ENCODE measurements at regions not wholly inside any gene's neighbourhood (a gene's known extent, or its start where the extent isn't known, plus 50 kb on each side); places are given as distances from the start of the nearest gene placed in this dataset.

- CTCF ChIA-PET (ENCODE audit: unreplicated experiment): interaction anchor here (1.2 kb wide), 1 partner anchor 108 kb away, joined by 3 read pairs; no protein-coding TSS in a partner anchor
- Histone ChIP-seq H3K4me2 (ENCODE audit: low read length) (peak overlapping the region; percentile 46), H4K20me1 (ENCODE audit: insufficient read depth, low read length) (no peaks in the 10 kb centered on the region), H3K79me2 (ENCODE audit: insufficient read depth, low read depth, low read length) (no peaks in the 10 kb centered on the region), H3K4me3 (ENCODE audit: low read depth, low read length, poor library complexity, severe bottlenecking) (no peak overlapping the region), H3K36me3 (ENCODE audit: insufficient read depth, low read length) (peaks cover 13% of the 10 kb centered on the region; the same call in 1 of the 2 replicates), H3K9me2 (ENCODE audit: insufficient read depth, low read length) (no peaks in the 10 kb centered on the region), H3K27ac (ENCODE audit: low read depth, low read length, poor library complexity, severe bottlenecking) (peak overlapping the region; percentile 82), H3K9me3 (ENCODE audit: low read length) (peaks cover 20% of the 10 kb centered on the region; the same call in 1 of the 2 replicates), H2AFZ (ENCODE audit: low read length) (no peak overlapping the region; the same call in 1 of the 2 replicates), H3K4me1 (ENCODE audit: insufficient read depth, low read length, poor library complexity, severe bottlenecking) (peaks cover 32% of the 10 kb centered on the region)
- intact Hi-C loops (cut with micrococcal nuclease; ENCODE audit: unreplicated experiment): loop anchor here (5.0 to 10.0 kb wide), 3 partner anchors 393 to 818 kb away; no protein-coding TSS in a partner anchor
- POLR2A ChIA-PET: interaction anchor here (0.6 to 2.1 kb wide), 3 partner anchors 88 to 119 kb away, joined by 3 to 5 read pairs (median 3); no protein-coding TSS in a partner anchor
- peak; percentile 52 for DNase-seq (ENCODE audit: low spot score)
- TF ChIP-seq EZH2phosphoT487 (IDR thresholded peaks at IDR 0.05; ENCODE audit: borderline replicate concordance, low read depth, low read length) (no peak), CTCF (conservative IDR thresholded peaks at IDR 0.05; ENCODE audit: low read length) (peak; percentile 58)
- BruUV-seq (replicated peaks): no TSS peak
Measured at GRCh38 chr5:158284242-158284641, 425.3 kb upstream of the CLINT1 start.

GRCh38 chr5:158283397-158283796 is 424.5 kb upstream of the CLINT1 start:
- Histone ChIP-seq H3K4me1 (ENCODE audit: insufficient read depth, low read length, poor library complexity, severe bottlenecking) (peaks cover 32% of the 10 kb centered on the region), H3K4me2 (ENCODE audit: low read length) (peak overlapping the region; percentile 46), H3K36me3 (ENCODE audit: insufficient read depth, low read length) (peaks cover 13% of the 10 kb centered on the region; the same call in 1 of the 2 replicates), H3K9me2 (ENCODE audit: insufficient read depth, low read length) (no peaks in the 10 kb centered on the region), H2AFZ (ENCODE audit: low read length) (no peak overlapping the region; the same call in 1 of the 2 replicates), H3K9me3 (ENCODE audit: low read length) (peaks cover 20% of the 10 kb centered on the region; the same call in 1 of the 2 replicates), H3K4me3 (ENCODE audit: low read depth, low read length, poor library complexity, severe bottlenecking) (peak overlapping the region; percentile 5), H3K27ac (ENCODE audit: low read depth, low read length, poor library complexity, severe bottlenecking) (peak overlapping the region; percentile 82), H4K20me1 (ENCODE audit: insufficient read depth, low read length) (no peaks in the 10 kb centered on the region), H3K79me2 (ENCODE audit: insufficient read depth, low read depth, low read length) (no peaks in the 10 kb centered on the region)
- DNase-seq (ENCODE audit: low spot score): peak; percentile 95
- no TSS peak for BruUV-seq (replicated peaks)
- POLR2A ChIA-PET: interaction anchor here (0.6 to 2.6 kb wide), 15 partner anchors 9 to 531 kb away, joined by 3 to 10 read pairs (median 4); no protein-coding TSS in a partner anchor
- no peak for TF ChIP-seq EZH2phosphoT487 (IDR thresholded peaks at IDR 0.05; ENCODE audit: borderline replicate concordance, low read depth, low read length)
- no peak for TF ChIP-seq CTCF (conservative IDR thresholded peaks at IDR 0.05; ENCODE audit: low read length)
- CTCF ChIA-PET (ENCODE audit: unreplicated experiment): interaction anchor here (1.2 kb wide), 1 partner anchor 107 kb away, joined by 3 read pairs; no protein-coding TSS in a partner anchor
- intact Hi-C loops (cut with micrococcal nuclease; ENCODE audit: unreplicated experiment): loop anchor here (1.0 to 10.0 kb wide), 8 partner anchors 89 to 819 kb away; no protein-coding TSS in a partner anchor
